ENCODE measurements at regions not wholly inside any gene's neighbourhood (a gene's known extent, or its start where the extent isn't known, plus 50 kb on each side); places are given as distances from the start of the nearest gene placed in this dataset.

GRCh38 chr11:119807841-119808240 is 78.8 kb upstream of the NECTIN1 start:
- ATAC-seq: no peak
- peaks cover 0 to 7% (median 0%) of the 10 kb centered on the region in 9 donors for H3K4me1 ChIP-seq
- H3K4me3 ChIP-seq: no peak overlapping the region
- no peak for DNase-seq
- H3K27ac ChIP-seq: no peak overlapping the region
- peaks cover 0 to 9% (median 0%) of the 10 kb centered on the region in 7 donors for H3K27me3 ChIP-seq
- H3K9me3 ChIP-seq: no peaks in the 10 kb centered on the region
- 74 to 76% methylated on average over 3 of the region's 3 CpGs for WGBS, 2 donors
- intact Hi-C loops (cut with DNase I): no loop called here
- no peaks in the 10 kb centered on the region for H3K36me3 ChIP-seq
- no peak for TF ChIP-seq CTCF (IDR thresholded peaks at IDR 0.05)

GRCh38 chr11:119807402-119807801 is 78.4 kb upstream of the NECTIN1 start:
- H3K27ac ChIP-seq: no peak overlapping the region
- no peaks in the 10 kb centered on the region for H3K9me3 ChIP-seq
- ATAC-seq: no peak
- H3K4me3 ChIP-seq: no peak overlapping the region
- intact Hi-C loops (cut with DNase I): no loop called here
- 85 to 90% methylated on average over 5 of the region's 5 CpGs for WGBS, 2 donors
- TF ChIP-seq CTCF (IDR thresholded peaks at IDR 0.05): no peak
- H3K27me3 ChIP-seq: peaks cover 0 to 9% (median 0%) of the 10 kb centered on the region in 7 donors
- peaks cover 0 to 7% (median 0%) of the 10 kb centered on the region in 9 donors for H3K4me1 ChIP-seq
- DNase-seq: no peak
- H3K36me3 ChIP-seq: no peaks in the 10 kb centered on the region

- TF ChIP-seq CTCF (IDR thresholded peaks at IDR 0.05): peak in 2 of 9 donors; percentile 22 to 23
- peak overlapping the region in 5 of 10 donors; percentile 40 to 68 (median 64) for H3K27ac ChIP-seq
- H3K9me3 ChIP-seq: no peaks in the 10 kb centered on the region
- DNase-seq: peak; percentile 57 to 61
- ATAC-seq: peak; percentile 83 to 97 (median 88)
- H3K36me3 ChIP-seq: no peaks in the 10 kb centered on the region
- WGBS, 2 donors: 72 to 73% methylated on average over 8 of the region's 8 CpGs
- H3K27me3 ChIP-seq: peaks cover 0 to 9% (median 0%) of the 10 kb centered on the region in 7 donors
- H3K4me3 ChIP-seq: no peak overlapping the region
- H3K4me1 ChIP-seq: peaks cover 0 to 7% (median 0%) of the 10 kb centered on the region in 9 donors
- intact Hi-C loops (cut with DNase I): no loop called here
Observed at GRCh38 chr11:119806064-119806915, 77.3 kb upstream of the NECTIN1 start.

GRCh38 chr11:119805663-119806062 is 76.7 kb upstream of the NECTIN1 start:
- WGBS, 2 donors: 90% methylated on average over 8 of the region's 8 CpGs
- Histone ChIP-seq H3K4me3 (no peak overlapping the region), H3K36me3 (no peaks in the 10 kb centered on the region), H3K27ac (no peak overlapping the region), H3K4me1 (peaks cover 0 to 7% (median 0%) of the 10 kb centered on the region in 9 donors), H3K27me3 (peaks cover 0 to 9% (median 0%) of the 10 kb centered on the region in 7 donors), H3K9me3 (no peaks in the 10 kb centered on the region)
- no peak for DNase-seq
- no peak for ATAC-seq
- intact Hi-C loops (cut with DNase I): no loop called here
- no peak for TF ChIP-seq CTCF (IDR thresholded peaks at IDR 0.05)

All from heart right ventricle (tissue), 16 donors.